Stomach (tissue), 4 donors: ENCODE measurements at regions not wholly inside any gene's neighbourhood (a gene's known extent, or its start where the extent isn't known, plus 50 kb on each side); places are given as distances from the start of the nearest gene placed in this dataset.

ENCODE experiments used
- EP300 ChIP-seq: sonication (generic); formaldehyde crosslinking; IDR thresholded peaks from one replicate; pipeline ENCODE4 v1.6.1; 2017; ENCODE audit warnings: antibody characterized with exemption
- POLR2A ChIP-seq, 4 donors: fragments of 450-650 bp; IDR thresholded peaks; one replicate each; pipeline ENCODE4 v1.6.1; 2016; ENCODE audit warnings: antibody characterized with exemption in 4 of 4, control low read depth in 2 of 4, mild to moderate bottlenecking in 1 of 4, moderate library complexity in 1 of 4
- POLR2AphosphoS5 ChIP-seq, 3 donors: sonication (generic); formaldehyde crosslinking; IDR thresholded peaks; one replicate each; pipeline ENCODE4 v1.6.1; 2016; ENCODE audit warnings: antibody characterized with exemption in 3 of 3
- TF ChIP-seq, protein P1 (sequence below), 7 experiments: fragments of 450-650 bp in 4 of 7; fragments of 200-600 bp in 3 of 7; sonication (generic) in 3 of 7; IDR thresholded peaks; one replicate each; pipeline ENCODE4 v1.5.1; 2016 to 2019; ENCODE audit warnings: antibody characterized with exemption in 7 of 7, control low read depth in 2 of 7, mild to moderate bottlenecking in 1 of 7

DNA sequence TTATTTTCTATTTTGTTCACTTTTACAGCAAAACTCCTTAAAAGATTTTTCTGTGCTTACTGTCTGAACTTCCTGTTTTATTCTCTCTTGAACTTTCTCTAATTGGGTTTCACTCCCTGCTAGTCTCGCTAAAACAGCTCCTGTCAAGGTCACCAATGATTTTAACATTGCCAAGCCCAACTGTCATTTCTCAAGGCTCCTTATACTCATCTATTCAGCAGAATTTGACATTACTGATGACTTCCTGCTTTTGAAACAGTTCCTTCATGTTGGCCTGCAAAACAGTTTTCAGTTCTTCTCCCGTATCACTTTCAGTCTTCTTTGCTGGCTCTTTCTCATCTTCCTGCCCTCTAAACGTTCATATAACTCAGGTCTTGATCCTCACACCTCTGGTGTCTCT is 268.5 kb upstream of the USP15 start:
- TF ChIP-seq POLR2A (IDR thresholded peaks at IDR 0.05): no peak
- TF ChIP-seq, protein P1, sequence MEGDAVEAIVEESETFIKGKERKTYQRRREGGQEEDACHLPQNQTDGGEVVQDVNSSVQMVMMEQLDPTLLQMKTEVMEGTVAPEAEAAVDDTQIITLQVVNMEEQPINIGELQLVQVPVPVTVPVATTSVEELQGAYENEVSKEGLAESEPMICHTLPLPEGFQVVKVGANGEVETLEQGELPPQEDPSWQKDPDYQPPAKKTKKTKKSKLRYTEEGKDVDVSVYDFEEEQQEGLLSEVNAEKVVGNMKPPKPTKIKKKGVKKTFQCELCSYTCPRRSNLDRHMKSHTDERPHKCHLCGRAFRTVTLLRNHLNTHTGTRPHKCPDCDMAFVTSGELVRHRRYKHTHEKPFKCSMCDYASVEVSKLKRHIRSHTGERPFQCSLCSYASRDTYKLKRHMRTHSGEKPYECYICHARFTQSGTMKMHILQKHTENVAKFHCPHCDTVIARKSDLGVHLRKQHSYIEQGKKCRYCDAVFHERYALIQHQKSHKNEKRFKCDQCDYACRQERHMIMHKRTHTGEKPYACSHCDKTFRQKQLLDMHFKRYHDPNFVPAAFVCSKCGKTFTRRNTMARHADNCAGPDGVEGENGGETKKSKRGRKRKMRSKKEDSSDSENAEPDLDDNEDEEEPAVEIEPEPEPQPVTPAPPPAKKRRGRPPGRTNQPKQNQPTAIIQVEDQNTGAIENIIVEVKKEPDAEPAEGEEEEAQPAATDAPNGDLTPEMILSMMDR (IDR thresholded peaks at IDR 0.05): no peak
- TF ChIP-seq EP300: no peak
- TF ChIP-seq POLR2AphosphoS5 (IDR thresholded peaks at IDR 0.05): no peak
